ENCODE measurements at regions not wholly inside any gene's neighbourhood (a gene's known extent, or its start where the extent isn't known, plus 50 kb on each side); places are given as distances from the start of the nearest gene placed in this dataset.
"Not testable (repeated sequence)": the region's sequence is repeated elsewhere in the genome, so short reads cannot be mapped to it uniquely, and the experiment has no call there.

- no peak for DNase-seq (ENCODE audit: low read depth)
- H3K4me3 ChIP-seq (ENCODE audit: low read depth, low read length) = no peak overlapping the region
- TF ChIP-seq CTCF (IDR thresholded peaks at IDR 0.05; ENCODE audit: control insufficient read depth, extremely low read depth, insufficient read depth) = no peak
These were observed 123.5 kb upstream of the EGR2 start for GRCh38 chr10:62939698-62940097.

GRCh38 chr10:62938672-62939071, 122.5 kb upstream of the EGR2 start:
- H3K4me3 ChIP-seq (ENCODE audit: low read depth, low read length) = no peak overlapping the region
- no peak for DNase-seq (ENCODE audit: low read depth)
- no peak for TF ChIP-seq CTCF (IDR thresholded peaks at IDR 0.05; ENCODE audit: control insufficient read depth, extremely low read depth, insufficient read depth)

GRCh38 chr10:62937674-62938073, 121.5 kb upstream of the EGR2 start:
- H3K4me3 ChIP-seq (ENCODE audit: low read depth, low read length) = no peak overlapping the region
- TF ChIP-seq CTCF (IDR thresholded peaks at IDR 0.05; ENCODE audit: control insufficient read depth, extremely low read depth, insufficient read depth) = no peak
- no peak for DNase-seq (ENCODE audit: low read depth)

- no peak overlapping the region for H3K4me3 ChIP-seq (ENCODE audit: low read depth, low read length)
- no peak for DNase-seq (ENCODE audit: low read depth)
- no peak for TF ChIP-seq CTCF (IDR thresholded peaks at IDR 0.05; ENCODE audit: control insufficient read depth, extremely low read depth, insufficient read depth)
These were observed 118.9 kb upstream of the EGR2 start for GRCh38 chr10:62935022-62935421.

- no peak overlapping the region for H3K4me3 ChIP-seq (ENCODE audit: low read depth, low read length)
- no peak for DNase-seq (ENCODE audit: low read depth)
- no peak for TF ChIP-seq CTCF (IDR thresholded peaks at IDR 0.05; ENCODE audit: control insufficient read depth, extremely low read depth, insufficient read depth)
These were observed 118.1 kb upstream of the EGR2 start for GRCh38 chr10:62934258-62934657.

- H3K4me3 ChIP-seq (ENCODE audit: low read depth, low read length); DNase-seq (ENCODE audit: low read depth): not testable (repeated sequence)
These were observed 112.6 kb upstream of the EGR2 start for GRCh38 chr10:62928763-62929162.

GRCh38 chr10:62926407-62926806, 110.2 kb upstream of the EGR2 start:
- DNase-seq (ENCODE audit: low read depth) = no peak
- no peak for TF ChIP-seq CTCF (IDR thresholded peaks at IDR 0.05; ENCODE audit: control insufficient read depth, extremely low read depth, insufficient read depth)
- H3K4me3 ChIP-seq (ENCODE audit: low read depth, low read length) = no peak overlapping the region

GRCh38 chr10:62924344-62924748, 108.2 kb upstream of the EGR2 start:
- no peak overlapping the region for H3K4me3 ChIP-seq (ENCODE audit: low read depth, low read length)
- TF ChIP-seq CTCF (IDR thresholded peaks at IDR 0.05; ENCODE audit: control insufficient read depth, extremely low read depth, insufficient read depth) = no peak
- DNase-seq (ENCODE audit: low read depth) = no peak
